ENCODE measurements at regions not wholly inside any gene's neighbourhood (a gene's known extent, or its start where the extent isn't known, plus 50 kb on each side); places are given as distances from the start of the nearest gene placed in this dataset.

DNA sequence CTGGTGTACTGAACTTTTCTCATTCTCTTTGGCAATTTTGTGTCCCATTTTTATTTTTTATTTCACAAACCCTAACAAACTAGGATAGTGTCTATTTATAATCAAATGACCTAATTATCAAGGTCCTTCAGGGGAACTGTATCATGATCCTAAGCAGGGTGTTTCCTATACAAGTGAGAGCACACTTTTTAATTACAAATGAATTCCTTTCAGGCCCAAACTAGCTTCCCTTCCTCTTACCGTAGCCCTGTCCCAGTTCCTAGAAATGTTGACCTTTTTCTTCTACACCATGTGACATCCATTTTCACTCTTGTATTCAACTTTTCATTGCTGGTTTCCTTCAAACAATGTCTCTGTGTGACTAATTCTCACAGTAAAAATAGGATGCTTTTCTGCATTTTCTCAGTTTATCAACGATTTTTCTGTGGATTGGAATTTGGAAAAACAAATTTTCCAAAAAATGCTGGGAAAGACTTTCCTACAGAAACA is 411.4 kb downstream of the CCDC91 start:
- DNase-seq (ENCODE audit: low read depth in 2 of 2) = no peak
- H3K4me3 ChIP-seq (replicated peaks in 1 of 2; ENCODE audit: low read depth in 2 of 2, low read length in 2 of 2) = no peak overlapping the region
- TF ChIP-seq, protein P1, sequence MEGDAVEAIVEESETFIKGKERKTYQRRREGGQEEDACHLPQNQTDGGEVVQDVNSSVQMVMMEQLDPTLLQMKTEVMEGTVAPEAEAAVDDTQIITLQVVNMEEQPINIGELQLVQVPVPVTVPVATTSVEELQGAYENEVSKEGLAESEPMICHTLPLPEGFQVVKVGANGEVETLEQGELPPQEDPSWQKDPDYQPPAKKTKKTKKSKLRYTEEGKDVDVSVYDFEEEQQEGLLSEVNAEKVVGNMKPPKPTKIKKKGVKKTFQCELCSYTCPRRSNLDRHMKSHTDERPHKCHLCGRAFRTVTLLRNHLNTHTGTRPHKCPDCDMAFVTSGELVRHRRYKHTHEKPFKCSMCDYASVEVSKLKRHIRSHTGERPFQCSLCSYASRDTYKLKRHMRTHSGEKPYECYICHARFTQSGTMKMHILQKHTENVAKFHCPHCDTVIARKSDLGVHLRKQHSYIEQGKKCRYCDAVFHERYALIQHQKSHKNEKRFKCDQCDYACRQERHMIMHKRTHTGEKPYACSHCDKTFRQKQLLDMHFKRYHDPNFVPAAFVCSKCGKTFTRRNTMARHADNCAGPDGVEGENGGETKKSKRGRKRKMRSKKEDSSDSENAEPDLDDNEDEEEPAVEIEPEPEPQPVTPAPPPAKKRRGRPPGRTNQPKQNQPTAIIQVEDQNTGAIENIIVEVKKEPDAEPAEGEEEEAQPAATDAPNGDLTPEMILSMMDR (IDR thresholded peaks at IDR 0.05; ENCODE audit: low read depth, low read length) = no peak

DNA sequence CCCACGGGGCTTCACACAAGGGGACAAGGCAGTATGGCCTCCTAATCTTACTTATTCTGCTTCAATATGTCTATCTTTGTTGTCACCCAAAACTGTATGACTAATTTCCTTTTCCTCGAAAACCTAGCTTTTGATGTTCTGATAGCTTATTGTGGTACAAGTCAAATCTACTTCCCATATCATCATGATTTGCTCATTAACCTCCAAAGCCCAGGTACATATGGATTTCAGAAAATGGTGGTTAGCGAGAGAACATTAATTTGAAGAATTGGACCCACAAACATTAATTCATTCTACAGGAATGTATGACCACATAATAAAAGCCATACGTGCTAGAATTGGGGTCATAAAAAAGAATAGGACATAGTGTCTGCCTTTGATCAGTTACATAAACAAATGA is 412.5 kb downstream of the CCDC91 start:
- no peak overlapping the region for H3K4me3 ChIP-seq (replicated peaks in 1 of 2; ENCODE audit: low read depth in 2 of 2, low read length in 2 of 2)
- DNase-seq (ENCODE audit: low read depth in 2 of 2) = no peak
- TF ChIP-seq, protein P1 (IDR thresholded peaks at IDR 0.05; ENCODE audit: low read depth, low read length) = no peak

DNA sequence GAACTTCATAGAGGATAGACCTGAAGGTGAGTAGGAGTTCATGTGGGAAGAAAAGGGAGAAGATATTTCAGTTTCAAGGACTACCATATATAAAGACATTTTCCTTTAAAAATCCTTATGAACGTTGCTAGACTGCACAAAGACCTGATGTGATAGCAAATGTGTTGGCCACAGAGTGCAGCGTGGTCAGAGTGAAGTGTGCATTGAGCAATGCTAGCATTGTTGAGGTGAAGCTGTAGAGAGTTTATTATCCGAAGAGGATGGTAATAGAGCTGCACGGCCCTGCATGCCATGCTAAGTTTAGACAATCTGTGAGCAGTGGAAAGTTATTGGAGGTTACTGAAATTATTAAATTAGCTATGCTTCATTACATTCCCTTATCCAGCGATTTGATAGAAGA is 413.0 kb downstream of the CCDC91 start:
- TF ChIP-seq, protein P1 (IDR thresholded peaks at IDR 0.05; ENCODE audit: low read depth, low read length) = no peak
- no peak for DNase-seq (ENCODE audit: low read depth in 2 of 2)
- H3K4me3 ChIP-seq (replicated peaks in 1 of 2; ENCODE audit: low read depth in 2 of 2, low read length in 2 of 2) = no peak overlapping the region

DNA sequence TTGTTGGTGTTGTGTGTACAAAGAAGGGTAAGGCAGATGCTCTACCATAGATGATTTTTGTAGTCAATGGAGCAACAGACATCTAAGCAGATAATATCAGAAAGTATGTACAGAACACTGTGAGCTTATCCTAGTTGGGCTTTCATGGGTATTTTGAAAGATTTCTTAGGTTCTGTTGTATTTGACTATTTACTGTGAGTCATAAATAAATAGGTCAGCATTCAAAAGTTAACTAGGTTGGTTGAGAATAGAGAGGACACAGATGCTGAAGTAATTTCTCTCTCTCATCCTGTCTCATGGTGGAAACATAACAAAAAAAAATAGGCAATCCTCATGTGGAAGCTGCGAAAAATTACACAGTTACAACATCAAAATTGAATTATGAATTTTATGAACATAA is 413.5 kb downstream of the CCDC91 start:
- H3K4me3 ChIP-seq (replicated peaks in 1 of 2; ENCODE audit: low read depth in 2 of 2, low read length in 2 of 2) = no peak overlapping the region
- DNase-seq (ENCODE audit: low read depth in 2 of 2) = no peak
- TF ChIP-seq, protein P1 (IDR thresholded peaks at IDR 0.05; ENCODE audit: low read depth, low read length) = no peak

DNA sequence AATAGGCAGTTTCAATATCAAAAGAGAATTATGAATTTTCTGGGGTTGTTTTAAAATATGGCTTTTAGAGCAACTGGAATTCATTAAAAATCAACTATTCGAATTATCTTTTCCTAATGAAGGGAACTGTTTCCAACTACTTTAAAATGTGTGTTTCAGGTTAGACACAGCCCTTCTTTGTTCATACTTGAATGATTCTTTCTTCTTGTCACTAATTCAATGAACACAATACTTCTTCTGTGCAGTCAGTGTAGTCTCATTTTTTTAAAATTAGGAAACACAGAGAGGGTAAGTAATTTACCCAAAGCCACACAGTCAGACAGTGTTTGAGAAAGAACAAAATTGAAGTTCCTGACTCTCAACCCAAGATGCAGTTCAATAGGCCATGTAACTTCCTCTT is 414.0 kb downstream of the CCDC91 start:
- no peak overlapping the region for H3K4me3 ChIP-seq (replicated peaks in 1 of 2; ENCODE audit: low read depth in 2 of 2, low read length in 2 of 2)
- TF ChIP-seq, protein P1 (IDR thresholded peaks at IDR 0.05; ENCODE audit: low read depth, low read length) = no peak
- no peak for DNase-seq (ENCODE audit: low read depth in 2 of 2)

DNA sequence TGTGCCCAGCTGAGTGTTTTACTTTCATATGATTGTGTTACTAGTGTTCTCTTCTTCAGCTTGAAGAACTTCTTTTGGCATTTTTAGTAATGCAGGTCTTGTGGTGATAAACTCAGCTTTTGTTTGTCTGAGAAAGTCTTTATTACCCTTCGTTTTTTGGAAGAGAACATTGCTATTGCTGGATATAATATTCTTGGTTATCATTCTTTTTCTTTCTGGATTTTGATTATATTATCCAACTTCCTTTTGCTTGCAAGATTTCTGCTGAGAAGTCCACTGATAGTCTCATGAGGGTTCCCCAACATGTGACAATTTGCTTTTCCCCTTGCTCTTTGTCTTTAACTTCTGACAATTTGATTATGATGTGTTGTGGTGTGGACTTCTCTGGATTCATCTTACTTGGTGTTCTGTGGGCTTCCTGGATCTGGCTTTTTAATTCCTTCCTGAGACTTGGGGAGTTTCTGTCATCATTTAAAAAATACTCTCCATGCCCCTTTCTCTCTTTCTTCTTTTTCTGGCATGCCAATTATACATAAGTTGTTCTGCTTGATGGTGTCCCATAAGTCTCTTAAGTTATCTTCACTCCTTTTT is 416.8 kb downstream of the CCDC91 start:
- TF ChIP-seq, protein P1 (IDR thresholded peaks at IDR 0.05; ENCODE audit: low read depth, low read length) = no peak
- H3K4me3 ChIP-seq (replicated peaks in 1 of 2; ENCODE audit: low read depth in 2 of 2, low read length in 2 of 2) = no peak overlapping the region
- DNase-seq (ENCODE audit: low read depth in 2 of 2) = no peak
